SU-DHL-6 (cell line): ENCODE measurements at regions not wholly inside any gene's neighbourhood (a gene's known extent, or its start where the extent isn't known, plus 50 kb on each side); places are given as distances from the start of the nearest gene placed in this dataset.

ENCODE experiments used
- H2AFZ ChIP-seq: fragments of 200-600 bp; sonication (generic); 2 replicates; pipeline ENCODE4 v1.6.1; 2014; ENCODE audit warnings: low read depth, mild to moderate bottlenecking, moderate library complexity, mixed read lengths, antibody characterized with exemption, low read length; ENCODE audit not compliant: severe bottlenecking
- H3F3A ChIP-seq: fragments of 200-600 bp; shearing (Covaris generic); 2 replicates; pipeline ENCODE4 v1.6.0; 2016; ENCODE audit warnings: antibody characterized with exemption, mild to moderate bottlenecking; ENCODE audit not compliant: insufficient read depth
- H3K27ac ChIP-seq: fragments of 200-600 bp; sonication (generic); 2 replicates; pipeline ENCODE4 v1.5.1; 2016; ENCODE audit warnings: low read depth, mild to moderate bottlenecking, low read length, moderate library complexity, mixed read lengths
- H3K27me3 ChIP-seq: fragments of 200-600 bp; sonication (generic), shearing (Covaris generic); 2 replicates; pipeline ENCODE4 v1.6.0; 2014; ENCODE audit warnings: mild to moderate bottlenecking, low read length
- H3K36me3 ChIP-seq: fragments of 200-600 bp; sonication (generic); 2 replicates; pipeline ENCODE4 v1.6.1; 2014; ENCODE audit warnings: mild to moderate bottlenecking, low read length, mixed read lengths
- H3K4me2 ChIP-seq: fragments of 300-600, 200-600 bp; shearing (Covaris generic), sonication (generic); 2 replicates; pipeline ENCODE4 v1.6.0; 2014; ENCODE audit warnings: low read length, low read depth, mild to moderate bottlenecking; ENCODE audit not compliant: poor library complexity, severe bottlenecking
- H3K4me3 ChIP-seq: fragments of 200-600 bp; sonication (generic); 2 replicates; pipeline ENCODE4 v1.5.1; 2014; ENCODE audit warnings: antibody characterized with exemption, low read length, mild to moderate bottlenecking, mixed read lengths; ENCODE audit not compliant: insufficient read depth, poor library complexity, severe bottlenecking
- H3K79me2 ChIP-seq: fragments of 200-600 bp; sonication (generic); 2 replicates; pipeline ENCODE4 v1.6.1; 2014; ENCODE audit warnings: mild to moderate bottlenecking, low read length, moderate library complexity; ENCODE audit not compliant: insufficient read depth
- H3K9ac ChIP-seq: fragments of 200-600 bp; sonication (generic); 2 replicates; pipeline ENCODE4 v1.7.0; 2014; ENCODE audit warnings: mild to moderate bottlenecking, low read length
- H3K9me2 ChIP-seq: fragments of 200-600 bp; sonication (generic); replicated peaks from 2 replicates; pipeline ENCODE4 v1.6.1; 2014; ENCODE audit warnings: low read length; ENCODE audit not compliant: insufficient read depth
- H3K9me3 ChIP-seq: fragments of 200-600 bp; sonication (generic); 2 replicates; pipeline ENCODE4 v1.6.1; 2014; ENCODE audit warnings: low read length, mixed read lengths; ENCODE audit not compliant: insufficient read depth
- H4K20me1 ChIP-seq: fragments of 200-600 bp; sonication (generic); 2 replicates; pipeline ENCODE4 v1.6.1; 2014; ENCODE audit warnings: low read depth, mild to moderate bottlenecking, antibody characterized with exemption, low read length, moderate library complexity, mixed read lengths
- CTCF ChIP-seq: fragments of 200-600 bp; sonication (generic); IDR thresholded peaks from one replicate; pipeline ENCODE4 v1.5.1; 2017; ENCODE audit warnings: antibody characterized with exemption, mild to moderate bottlenecking, low read length, moderate library complexity; ENCODE audit not compliant: insufficient read depth, poor library complexity, severe bottlenecking
- EZH2phosphoT487 ChIP-seq: fragments of 200-600 bp; sonication (generic), shearing (Covaris generic); conservative IDR thresholded peaks from 2 replicates; pipeline ENCODE4 v1.6.1; 2018; ENCODE audit warnings: mild to moderate bottlenecking, antibody characterized with exemption, low read length, moderate library complexity, mixed read lengths

DNA sequence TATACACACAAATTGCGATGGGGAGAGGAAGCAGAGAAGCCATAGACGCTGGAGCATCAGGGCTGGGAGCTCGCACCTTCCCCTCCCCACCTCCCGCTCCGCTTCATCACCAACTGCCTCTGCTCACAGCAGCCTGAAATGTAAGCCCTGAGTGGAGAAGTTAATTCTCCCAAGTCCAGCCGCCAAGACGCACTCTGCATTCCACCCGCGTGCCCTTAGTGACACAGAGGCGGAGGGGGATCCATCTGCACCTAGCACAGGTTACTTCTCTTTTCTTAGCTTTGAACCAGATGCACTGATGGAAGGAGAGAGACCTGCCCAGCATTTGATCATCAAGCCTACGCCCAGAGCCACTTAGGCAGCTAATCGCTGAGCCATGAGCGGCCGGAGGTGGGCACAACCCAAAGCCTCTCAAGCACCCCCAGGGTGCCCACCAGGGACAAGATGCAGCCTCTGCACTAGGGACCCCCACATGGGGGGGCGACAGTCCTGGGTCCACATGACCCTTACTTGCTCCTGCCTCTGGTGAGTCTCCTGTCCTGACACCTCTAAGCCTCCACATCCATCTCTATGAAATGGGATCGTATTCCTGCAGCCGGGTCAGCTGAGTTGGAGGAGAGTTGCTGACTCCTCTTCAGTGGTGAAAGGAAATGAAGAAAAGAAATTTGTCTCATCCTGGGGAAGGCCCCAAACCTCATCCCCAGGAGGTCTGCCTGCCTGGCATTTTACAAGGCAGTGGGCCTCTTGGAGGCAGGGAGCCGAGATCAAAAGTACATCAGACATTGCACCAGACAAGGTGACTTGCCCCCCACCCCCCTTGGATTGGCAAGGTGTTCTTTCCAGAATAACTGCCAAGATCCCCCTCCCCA, 316.2 kb downstream of the MATN1 start:
- H3K27me3 ChIP-seq: no peaks in the 10 kb centered on the region
- H3F3A ChIP-seq: no peaks in the 10 kb centered on the region
- H3K79me2 ChIP-seq: no peaks in the 10 kb centered on the region
- H3K27ac ChIP-seq: no peak overlapping the region
- H3K9me3 ChIP-seq: no peaks in the 10 kb centered on the region
- H3K9me2 ChIP-seq: no peaks in the 10 kb centered on the region
- H2AFZ ChIP-seq: no peak overlapping the region
- H3K36me3 ChIP-seq: no peaks in the 10 kb centered on the region
- H3K4me2 ChIP-seq: no peak overlapping the region
- H3K4me3 ChIP-seq: no peak overlapping the region
- no peak overlapping the region for H3K9ac ChIP-seq
- no peak for TF ChIP-seq CTCF
- no peak for TF ChIP-seq EZH2phosphoT487
- no peaks in the 10 kb centered on the region for H4K20me1 ChIP-seq

GRCh38 chr1:30405631-30406212, 317.7 kb downstream of the MATN1 start:
- no peaks in the 10 kb centered on the region for H3K9me3 ChIP-seq
- H3K36me3 ChIP-seq: no peaks in the 10 kb centered on the region
- no peak overlapping the region for H3K27ac ChIP-seq
- H3K4me2 ChIP-seq: no peak overlapping the region
- H3K9me2 ChIP-seq: no peaks in the 10 kb centered on the region
- H2AFZ ChIP-seq: no peak overlapping the region
- H3K79me2 ChIP-seq: no peaks in the 10 kb centered on the region
- TF ChIP-seq EZH2phosphoT487 (no peak), CTCF (no peak)
- no peaks in the 10 kb centered on the region for H4K20me1 ChIP-seq
- H3K27me3 ChIP-seq: no peaks in the 10 kb centered on the region
- no peaks in the 10 kb centered on the region for H3F3A ChIP-seq
- H3K9ac ChIP-seq: no peak overlapping the region
- H3K4me3 ChIP-seq: no peak overlapping the region

DNA sequence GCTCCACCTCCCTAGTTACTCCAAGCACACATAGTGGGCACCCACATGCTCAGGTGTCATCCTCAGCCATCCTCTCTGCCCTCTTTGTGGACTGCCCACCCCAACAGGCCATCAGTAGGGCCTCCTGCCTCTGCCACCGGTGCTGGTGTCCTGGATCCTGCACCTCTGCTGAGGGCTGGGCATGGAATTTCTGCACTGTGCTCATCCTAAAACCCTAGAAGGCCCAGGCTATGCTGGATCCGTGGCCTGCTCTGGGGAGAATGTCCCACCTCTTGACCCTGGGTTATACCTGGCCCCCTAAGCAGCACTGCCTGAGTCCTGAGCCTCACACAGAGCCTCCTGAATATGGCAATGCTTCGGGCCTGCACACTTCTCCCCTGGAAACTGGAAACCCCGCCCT, 318.3 kb downstream of the MATN1 start:
- H4K20me1 ChIP-seq: no peaks in the 10 kb centered on the region
- TF ChIP-seq EZH2phosphoT487: no peak
- no peaks in the 10 kb centered on the region for H3K79me2 ChIP-seq
- H3K36me3 ChIP-seq: no peaks in the 10 kb centered on the region
- H2AFZ ChIP-seq: no peak overlapping the region
- no peaks in the 10 kb centered on the region for H3K9me2 ChIP-seq
- H3K4me2 ChIP-seq: no peak overlapping the region
- no peak overlapping the region for H3K27ac ChIP-seq
- H3K9ac ChIP-seq: no peak overlapping the region
- no peaks in the 10 kb centered on the region for H3F3A ChIP-seq
- no peaks in the 10 kb centered on the region for H3K9me3 ChIP-seq
- H3K27me3 ChIP-seq: no peaks in the 10 kb centered on the region
- no peak overlapping the region for H3K4me3 ChIP-seq

DNA sequence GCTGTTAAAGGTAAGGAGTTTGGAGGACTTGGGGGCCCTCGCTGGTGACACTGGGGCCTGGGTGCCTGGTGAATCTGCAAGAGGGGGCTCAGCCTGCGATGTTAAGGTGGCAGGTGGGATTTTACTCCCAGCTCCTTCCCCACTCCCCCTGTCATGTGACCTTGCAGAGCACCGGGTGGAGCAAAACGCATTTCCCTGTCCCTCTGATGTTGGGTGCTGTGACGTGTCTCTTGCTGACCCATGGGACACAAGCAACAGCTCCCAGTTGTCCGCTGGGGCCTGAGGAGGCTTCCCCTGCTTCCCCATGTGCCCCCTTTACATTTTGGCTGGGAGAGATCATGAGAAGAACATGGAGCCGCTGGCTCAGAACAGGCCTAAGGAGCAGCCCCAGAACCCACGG, 319.0 kb downstream of the MATN1 start:
- Histone ChIP-seq H3K4me2 (no peak overlapping the region), H4K20me1 (no peaks in the 10 kb centered on the region)

More for the DNA sequence above, 319.0 kb downstream of the MATN1 start:
- Histone ChIP-seq H3K27me3 (no peaks in the 10 kb centered on the region), H3K27ac (no peak overlapping the region), H3K4me3 (no peak overlapping the region), H2AFZ (no peak overlapping the region), H3K79me2 (no peaks in the 10 kb centered on the region), H3K9ac (no peak overlapping the region), H3K36me3 (no peaks in the 10 kb centered on the region), H3K9me3 (no peaks in the 10 kb centered on the region), H3F3A (no peaks in the 10 kb centered on the region), H3K9me2 (no peaks in the 10 kb centered on the region)
- TF ChIP-seq EZH2phosphoT487: no peak
- no peak for TF ChIP-seq CTCF
